LNCaP clone FGC (cell line): ENCODE measurements at regions not wholly inside any gene's neighbourhood (a gene's known extent, or its start where the extent isn't known, plus 50 kb on each side); places are given as distances from the start of the nearest gene placed in this dataset.

ENCODE experiments used
- DNase-seq: peaks from one replicate; pipeline ENCODE4 v3.0.0-alpha.2; 2011; ENCODE audit warnings: low read depth
- H3K4me3 ChIP-seq: 2 replicates; pipeline ENCODE4 v1.5.1; 2011; ENCODE audit warnings: mild to moderate bottlenecking, low read depth, low read length, control low read depth
- TF ChIP-seq, protein P1 (sequence below): IDR thresholded peaks from 2 replicates; pipeline ENCODE4 v1.5.1; 2012; ENCODE audit warnings: mild to moderate bottlenecking; ENCODE audit not compliant: control insufficient read depth, insufficient read depth; ENCODE audit errors: extremely low read depth

DNA sequence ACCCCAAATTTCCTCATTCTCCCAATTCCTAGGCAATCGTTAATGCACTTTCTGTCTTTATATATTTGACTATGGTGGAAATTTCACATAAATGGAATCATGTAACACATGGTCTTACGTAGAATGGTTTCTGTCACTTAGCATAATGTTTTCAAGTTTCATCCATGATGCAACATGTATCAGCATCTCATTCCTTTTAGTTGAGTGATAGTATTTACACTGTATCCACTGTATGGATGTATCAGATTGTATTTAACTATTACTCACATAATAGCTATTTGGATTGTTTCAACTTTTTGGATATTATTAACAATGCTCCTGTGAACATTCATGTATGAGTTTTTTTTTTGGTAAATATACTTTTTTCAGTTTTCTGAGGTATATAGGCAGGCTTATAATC lies 982.3 kb upstream of the DDX18 start:
- H3K4me3 ChIP-seq: no peak overlapping the region
- TF ChIP-seq, protein P1, sequence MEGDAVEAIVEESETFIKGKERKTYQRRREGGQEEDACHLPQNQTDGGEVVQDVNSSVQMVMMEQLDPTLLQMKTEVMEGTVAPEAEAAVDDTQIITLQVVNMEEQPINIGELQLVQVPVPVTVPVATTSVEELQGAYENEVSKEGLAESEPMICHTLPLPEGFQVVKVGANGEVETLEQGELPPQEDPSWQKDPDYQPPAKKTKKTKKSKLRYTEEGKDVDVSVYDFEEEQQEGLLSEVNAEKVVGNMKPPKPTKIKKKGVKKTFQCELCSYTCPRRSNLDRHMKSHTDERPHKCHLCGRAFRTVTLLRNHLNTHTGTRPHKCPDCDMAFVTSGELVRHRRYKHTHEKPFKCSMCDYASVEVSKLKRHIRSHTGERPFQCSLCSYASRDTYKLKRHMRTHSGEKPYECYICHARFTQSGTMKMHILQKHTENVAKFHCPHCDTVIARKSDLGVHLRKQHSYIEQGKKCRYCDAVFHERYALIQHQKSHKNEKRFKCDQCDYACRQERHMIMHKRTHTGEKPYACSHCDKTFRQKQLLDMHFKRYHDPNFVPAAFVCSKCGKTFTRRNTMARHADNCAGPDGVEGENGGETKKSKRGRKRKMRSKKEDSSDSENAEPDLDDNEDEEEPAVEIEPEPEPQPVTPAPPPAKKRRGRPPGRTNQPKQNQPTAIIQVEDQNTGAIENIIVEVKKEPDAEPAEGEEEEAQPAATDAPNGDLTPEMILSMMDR: no peak
- DNase-seq: no peak

DNA sequence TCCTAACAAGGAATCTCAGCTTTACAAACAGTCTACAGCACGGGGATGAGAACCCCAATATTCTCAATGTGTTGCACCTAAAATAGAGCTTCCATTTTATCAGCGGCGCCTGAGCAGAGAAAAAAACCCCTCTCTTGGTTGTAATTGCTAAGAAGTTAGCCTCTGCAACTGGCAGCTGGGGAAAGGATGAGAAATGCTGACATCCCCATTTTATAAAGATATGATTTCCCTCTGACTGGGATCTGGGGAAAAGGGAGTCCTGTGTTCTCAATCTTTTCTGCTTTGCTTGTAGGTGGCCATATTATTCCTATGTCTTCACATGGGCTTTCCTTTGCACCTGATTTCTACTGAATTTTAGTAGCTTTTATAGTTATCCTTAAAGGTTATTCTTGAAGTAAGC lies 981.4 kb upstream of the DDX18 start:
- TF ChIP-seq, protein P1: no peak
- no peak overlapping the region for H3K4me3 ChIP-seq
- DNase-seq: no peak

DNA sequence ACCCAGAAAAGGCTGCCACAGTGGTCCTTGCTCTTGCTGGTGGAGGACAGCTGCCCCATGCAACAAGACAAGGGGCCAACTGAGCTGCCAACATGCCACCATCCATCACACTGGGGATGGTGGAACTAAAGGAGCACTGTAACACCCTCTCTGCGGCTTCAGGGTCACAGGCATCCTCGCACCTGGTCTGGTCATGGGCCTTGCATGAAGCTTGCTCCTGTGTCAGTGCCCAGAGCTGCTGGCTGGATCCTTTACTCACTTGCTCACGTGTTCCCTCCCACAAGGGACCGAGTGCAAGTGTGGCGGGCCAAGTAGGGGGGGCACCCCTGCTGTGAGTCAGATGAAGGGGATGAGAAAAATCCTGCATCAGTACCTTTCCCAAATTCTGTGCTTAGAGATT lies 972.3 kb upstream of the DDX18 start:
- TF ChIP-seq, protein P1: no peak
- no peak overlapping the region for H3K4me3 ChIP-seq

DNA sequence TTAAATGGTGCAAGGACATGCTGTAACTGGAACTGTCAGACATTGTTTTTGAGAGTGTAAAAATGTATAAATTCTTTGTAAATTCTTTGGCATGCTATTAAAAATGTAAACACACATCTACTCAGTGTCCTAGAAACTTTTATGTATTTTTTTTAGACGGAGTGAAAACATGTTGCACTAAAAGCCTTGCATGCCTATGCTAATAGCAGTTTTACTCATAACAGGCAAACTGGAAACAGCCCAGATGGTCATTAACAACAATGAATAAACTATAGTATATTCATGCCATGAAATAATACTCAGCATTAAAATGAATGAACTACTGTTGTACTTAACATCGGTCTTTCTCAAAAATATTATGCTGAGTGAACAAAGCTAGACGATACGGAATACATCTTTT lies 954.8 kb upstream of the DDX18 start:
- DNase-seq: no peak
- TF ChIP-seq, protein P1: no peak

More for the DNA sequence above, 972.3 kb upstream of the DDX18 start:
- no peak for DNase-seq

DNA sequence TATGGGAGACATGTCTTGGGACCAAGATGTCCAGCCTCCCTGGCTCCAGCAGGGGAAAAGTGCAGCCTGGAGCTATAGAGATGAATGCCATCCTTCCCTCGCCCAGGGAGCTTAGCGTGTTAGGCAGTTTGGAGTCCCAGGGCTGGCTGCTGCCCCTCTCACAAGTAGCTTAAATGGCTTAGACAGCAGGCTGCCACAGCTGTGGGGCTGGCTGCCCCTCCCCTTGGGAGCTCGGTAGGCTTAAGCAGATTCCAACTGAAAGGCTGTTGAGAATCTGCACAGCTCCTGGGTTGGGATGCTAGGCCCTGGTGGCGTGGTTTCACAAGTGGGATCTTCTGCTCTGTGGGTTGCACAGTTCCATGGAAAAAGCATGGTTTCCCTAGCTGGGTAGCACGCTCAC lies 940.5 kb upstream of the DDX18 start:
- TF ChIP-seq, protein P1: no peak
- H3K4me3 ChIP-seq: no peak overlapping the region
- DNase-seq: no peak

More for the DNA sequence above, 954.8 kb upstream of the DDX18 start:
- H3K4me3 ChIP-seq: no peak overlapping the region

DNA sequence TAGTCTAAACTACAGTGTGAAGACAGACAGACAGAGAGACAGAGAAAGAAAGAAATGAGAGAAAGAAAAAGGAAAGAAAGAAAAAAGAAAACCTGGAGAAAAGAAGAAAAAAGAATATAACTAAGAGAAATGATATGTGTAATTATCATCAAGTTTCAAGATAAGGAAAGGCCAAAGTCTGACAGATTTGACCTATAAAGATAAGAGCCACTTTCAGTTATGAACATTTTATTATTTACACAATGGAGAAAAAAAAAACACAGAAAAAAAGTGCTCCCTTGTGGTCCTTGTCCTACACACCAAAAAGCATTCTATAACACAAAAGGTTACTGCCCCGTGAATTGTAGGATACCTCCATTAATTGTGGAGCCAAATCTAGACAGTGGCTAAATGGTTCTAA lies 937.2 kb upstream of the DDX18 start:
- no peak for DNase-seq
- TF ChIP-seq, protein P1: no peak
- H3K4me3 ChIP-seq: no peak overlapping the region

DNA sequence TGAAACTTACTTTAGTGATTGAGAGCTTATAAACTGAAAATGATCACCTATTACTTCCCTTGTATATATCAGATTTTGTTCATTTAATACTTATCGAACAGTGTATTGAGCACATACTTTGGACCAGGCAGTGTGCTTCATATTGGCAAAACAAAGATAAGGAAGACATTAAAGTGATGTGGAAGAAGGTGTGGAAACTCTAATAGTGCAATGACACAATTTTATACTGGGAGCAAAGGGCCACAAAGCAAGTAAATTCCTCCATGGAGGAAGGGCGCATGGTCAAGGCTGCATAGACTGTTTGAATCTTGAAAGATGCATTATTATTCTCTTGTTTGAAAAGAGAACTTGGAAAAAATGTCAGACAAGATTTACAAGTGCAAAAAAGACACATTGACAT lies 936.5 kb upstream of the DDX18 start:
- H3K4me3 ChIP-seq: no peak overlapping the region
- DNase-seq: no peak
- TF ChIP-seq, protein P1: no peak
